Panc1 (cell line): ENCODE measurements at regions not wholly inside any gene's neighbourhood (a gene's known extent, or its start where the extent isn't known, plus 50 kb on each side); places are given as distances from the start of the nearest gene placed in this dataset.

Source experiments
- POLR2AphosphoS5 ChIP-seq: IDR thresholded peaks from 2 replicates; pipeline ENCODE4 v1.6.1; 2012; ENCODE audit warnings: mild to moderate bottlenecking, low read depth, low read length, moderate library complexity
- SIN3A ChIP-seq: IDR thresholded peaks from 2 replicates; pipeline ENCODE4 v1.6.1; 2012; ENCODE audit warnings: low read depth, mild to moderate bottlenecking, low read length, moderate library complexity, borderline replicate concordance; ENCODE audit not compliant: insufficient read depth
- TCF7L2 ChIP-seq: IDR thresholded peaks from 2 replicates; pipeline ENCODE4 v1.6.1; 2011; ENCODE audit warnings: mild to moderate bottlenecking, low read depth, low read length, inconsistent platforms
- TF ChIP-seq, protein P1 (sequence below): fragments of 450-650 bp; IDR thresholded peaks from 2 replicates; pipeline ENCODE4 v1.5.1; 2017; ENCODE audit warnings: mild to moderate bottlenecking
- TF ChIP-seq, protein P2 (sequence below), 2 experiments: IDR thresholded peaks; 2 replicates each; pipeline ENCODE4 v1.6.1; 2011 to 2012; ENCODE audit warnings: low read depth in 2 of 2, control low read depth in 1 of 2, low read length in 1 of 2, mild to moderate bottlenecking in 1 of 2, moderate library complexity in 1 of 2; ENCODE audit not compliant: insufficient read depth in 1 of 2

DNA sequence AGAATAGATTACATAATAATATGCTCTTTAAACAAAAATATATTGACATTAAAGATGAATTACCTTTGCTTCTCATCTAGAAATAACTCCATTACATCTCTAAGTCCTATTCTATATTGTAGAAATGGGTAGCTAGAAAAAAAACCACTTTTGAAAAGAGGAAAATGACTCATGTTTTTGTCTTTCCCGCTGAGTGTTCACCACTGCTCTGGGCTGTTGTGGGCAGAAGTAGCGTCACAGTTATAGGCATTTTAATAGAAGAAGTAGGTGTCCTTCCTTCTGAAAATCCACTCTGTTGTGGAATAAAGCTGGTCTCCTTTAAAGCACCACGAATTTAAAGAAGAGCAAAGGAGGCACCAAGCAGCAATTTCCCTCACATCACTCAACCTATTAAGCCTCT is 117.6 kb upstream of the NFE2L3 start:
- TF ChIP-seq, protein P1, sequence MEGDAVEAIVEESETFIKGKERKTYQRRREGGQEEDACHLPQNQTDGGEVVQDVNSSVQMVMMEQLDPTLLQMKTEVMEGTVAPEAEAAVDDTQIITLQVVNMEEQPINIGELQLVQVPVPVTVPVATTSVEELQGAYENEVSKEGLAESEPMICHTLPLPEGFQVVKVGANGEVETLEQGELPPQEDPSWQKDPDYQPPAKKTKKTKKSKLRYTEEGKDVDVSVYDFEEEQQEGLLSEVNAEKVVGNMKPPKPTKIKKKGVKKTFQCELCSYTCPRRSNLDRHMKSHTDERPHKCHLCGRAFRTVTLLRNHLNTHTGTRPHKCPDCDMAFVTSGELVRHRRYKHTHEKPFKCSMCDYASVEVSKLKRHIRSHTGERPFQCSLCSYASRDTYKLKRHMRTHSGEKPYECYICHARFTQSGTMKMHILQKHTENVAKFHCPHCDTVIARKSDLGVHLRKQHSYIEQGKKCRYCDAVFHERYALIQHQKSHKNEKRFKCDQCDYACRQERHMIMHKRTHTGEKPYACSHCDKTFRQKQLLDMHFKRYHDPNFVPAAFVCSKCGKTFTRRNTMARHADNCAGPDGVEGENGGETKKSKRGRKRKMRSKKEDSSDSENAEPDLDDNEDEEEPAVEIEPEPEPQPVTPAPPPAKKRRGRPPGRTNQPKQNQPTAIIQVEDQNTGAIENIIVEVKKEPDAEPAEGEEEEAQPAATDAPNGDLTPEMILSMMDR, result no peak
- TF ChIP-seq, protein P2, sequence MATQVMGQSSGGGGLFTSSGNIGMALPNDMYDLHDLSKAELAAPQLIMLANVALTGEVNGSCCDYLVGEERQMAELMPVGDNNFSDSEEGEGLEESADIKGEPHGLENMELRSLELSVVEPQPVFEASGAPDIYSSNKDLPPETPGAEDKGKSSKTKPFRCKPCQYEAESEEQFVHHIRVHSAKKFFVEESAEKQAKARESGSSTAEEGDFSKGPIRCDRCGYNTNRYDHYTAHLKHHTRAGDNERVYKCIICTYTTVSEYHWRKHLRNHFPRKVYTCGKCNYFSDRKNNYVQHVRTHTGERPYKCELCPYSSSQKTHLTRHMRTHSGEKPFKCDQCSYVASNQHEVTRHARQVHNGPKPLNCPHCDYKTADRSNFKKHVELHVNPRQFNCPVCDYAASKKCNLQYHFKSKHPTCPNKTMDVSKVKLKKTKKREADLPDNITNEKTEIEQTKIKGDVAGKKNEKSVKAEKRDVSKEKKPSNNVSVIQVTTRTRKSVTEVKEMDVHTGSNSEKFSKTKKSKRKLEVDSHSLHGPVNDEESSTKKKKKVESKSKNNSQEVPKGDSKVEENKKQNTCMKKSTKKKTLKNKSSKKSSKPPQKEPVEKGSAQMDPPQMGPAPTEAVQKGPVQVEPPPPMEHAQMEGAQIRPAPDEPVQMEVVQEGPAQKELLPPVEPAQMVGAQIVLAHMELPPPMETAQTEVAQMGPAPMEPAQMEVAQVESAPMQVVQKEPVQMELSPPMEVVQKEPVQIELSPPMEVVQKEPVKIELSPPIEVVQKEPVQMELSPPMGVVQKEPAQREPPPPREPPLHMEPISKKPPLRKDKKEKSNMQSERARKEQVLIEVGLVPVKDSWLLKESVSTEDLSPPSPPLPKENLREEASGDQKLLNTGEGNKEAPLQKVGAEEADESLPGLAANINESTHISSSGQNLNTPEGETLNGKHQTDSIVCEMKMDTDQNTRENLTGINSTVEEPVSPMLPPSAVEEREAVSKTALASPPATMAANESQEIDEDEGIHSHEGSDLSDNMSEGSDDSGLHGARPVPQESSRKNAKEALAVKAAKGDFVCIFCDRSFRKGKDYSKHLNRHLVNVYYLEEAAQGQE (IDR thresholded peaks at IDR 0.05; ENCODE audit: insufficient read depth in 1 of 2, low read depth in 2 of 2, low read length in 1 of 2), result no peak
- TF ChIP-seq SIN3A (no peak), POLR2AphosphoS5 (no peak), TCF7L2 (no peak)
